DMS153 treated with DMSO at 0.1 percent for 48 hours (cell line): ENCODE measurements at regions not wholly inside any gene's neighbourhood (a gene's known extent, or its start where the extent isn't known, plus 50 kb on each side); places are given as distances from the start of the nearest gene placed in this dataset.

Source experiments
- DNase-seq: peaks from one replicate; lab custom pipeline; 2025; ENCODE audit not compliant: unreplicated experiment; lab: John Stamatoyannopoulos, UW

GRCh38 chr2:78907089-78907488, 118.4 kb upstream of the REG3G start:
- DNase-seq = no peak

DNA sequence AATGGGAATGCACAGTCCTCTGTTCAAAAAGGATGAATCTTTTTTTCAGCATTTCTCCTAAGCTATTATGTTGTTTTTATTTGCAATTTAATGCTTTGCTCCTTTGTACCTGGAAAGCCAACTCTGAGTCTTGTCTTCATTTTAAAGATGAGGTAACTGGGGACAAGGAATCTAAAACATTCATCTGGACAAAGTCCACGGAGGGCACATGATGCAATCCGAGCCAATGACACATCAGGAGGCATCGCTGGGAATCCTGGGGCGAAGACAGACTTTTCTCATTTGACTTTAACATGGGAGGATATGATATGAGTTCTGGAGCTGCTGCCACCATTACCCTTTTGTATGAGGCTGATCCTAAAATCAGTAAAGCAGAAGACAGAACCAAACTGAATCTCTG, 116.5 kb upstream of the REG3G start:
- DNase-seq = no peak

- no peak for DNase-seq
Observed at GRCh38 chr2:78910376-78910775, 115.1 kb upstream of the REG3G start.

- DNase-seq = no peak
Observed at GRCh38 chr2:78913257-78913656, 112.2 kb upstream of the REG3G start.

GRCh38 chr2:78925258-78925657, 100.2 kb upstream of the REG3G start:
- DNase-seq = no peak

- no peak for DNase-seq
Observed at GRCh38 chr2:78928502-78928901, 97.0 kb upstream of the REG3G start.

DNA sequence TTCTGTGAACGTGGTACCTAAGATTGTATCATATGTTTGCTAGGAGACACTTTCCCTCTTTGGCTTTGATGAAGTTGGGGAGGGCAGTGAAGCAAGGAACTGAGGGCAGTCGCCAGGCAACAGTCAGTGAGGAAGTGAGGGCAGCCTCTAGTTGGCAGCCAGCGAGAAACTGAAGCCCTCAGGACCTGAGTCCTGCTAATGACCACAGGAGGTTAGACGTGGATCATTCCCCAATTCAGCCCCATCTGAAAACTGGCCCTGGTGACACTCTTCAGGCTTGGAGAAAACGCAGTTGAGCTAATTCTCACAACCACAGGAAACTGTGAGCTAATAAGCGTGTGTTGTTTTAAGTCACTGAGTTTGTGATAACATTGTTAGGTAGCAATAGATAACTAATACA, 84.5 kb upstream of the REG3G start:
- no peak for DNase-seq

- DNase-seq = no peak
Observed at GRCh38 chr2:78941751-78942150, 83.8 kb upstream of the REG3G start.

GRCh38 chr2:78963881-78964280, 61.6 kb upstream of the REG3G start:
- no peak for DNase-seq

- no peak for DNase-seq
Observed at GRCh38 chr2:78967294-78967693, 58.2 kb upstream of the REG3G start.

GRCh38 chr2:78973630-78974029, 51.9 kb upstream of the REG3G start:
- no peak for DNase-seq
